HG03442 (cell line): ENCODE measurements at regions not wholly inside any gene's neighbourhood (a gene's known extent, or its start where the extent isn't known, plus 50 kb on each side); places are given as distances from the start of the nearest gene placed in this dataset.

Source experiments
- ATAC-seq: cut with Tn5 transposase; IDR thresholded peaks from one replicate; pipeline ENCODE4 v1.9.1; 2021; ENCODE audit warnings: mild to moderate bottlenecking, moderate library complexity; ENCODE audit not compliant: unreplicated experiment

- ATAC-seq, result peak; percentile 99
These were observed 147.2 kb upstream of the DKK2 start for GRCh38 chr4:107183155-107183774.

- no peak for ATAC-seq
These were observed 146.2 kb upstream of the DKK2 start for GRCh38 chr4:107182347-107182746.

GRCh38 chr4:107166873-107167450, 130.8 kb upstream of the DKK2 start:
- ATAC-seq, result no peak

- ATAC-seq, result no peak
These were observed 130.1 kb upstream of the DKK2 start for GRCh38 chr4:107166181-107166580.

GRCh38 chr4:107164962-107165475, 128.9 kb upstream of the DKK2 start:
- no peak for ATAC-seq

GRCh38 chr4:107156443-107156842, 120.3 kb upstream of the DKK2 start:
- ATAC-seq, result no peak

GRCh38 chr4:107155366-107155765, 119.3 kb upstream of the DKK2 start:
- ATAC-seq, result no peak

- ATAC-seq, result no peak
These were observed 117.8 kb upstream of the DKK2 start for GRCh38 chr4:107153956-107154355.

- no peak for ATAC-seq
These were observed 117.1 kb upstream of the DKK2 start for GRCh38 chr4:107153228-107153627.

GRCh38 chr4:107151173-107151572, 115.1 kb upstream of the DKK2 start:
- no peak for ATAC-seq

- ATAC-seq, result no peak
These were observed 112.8 kb upstream of the DKK2 start for GRCh38 chr4:107148904-107149303.

- ATAC-seq, result no peak
These were observed 111.8 kb upstream of the DKK2 start for GRCh38 chr4:107147873-107148272.

GRCh38 chr4:107138433-107138832, 102.3 kb upstream of the DKK2 start:
- no peak for ATAC-seq

GRCh38 chr4:107133965-107134653, 98.0 kb upstream of the DKK2 start:
- ATAC-seq, result no peak

GRCh38 chr4:107131295-107131694, 95.2 kb upstream of the DKK2 start:
- no peak for ATAC-seq

- ATAC-seq, result no peak
These were observed 94.0 kb upstream of the DKK2 start for GRCh38 chr4:107130157-107130556.

GRCh38 chr4:107129611-107130010, 93.5 kb upstream of the DKK2 start:
- ATAC-seq, result no peak

GRCh38 chr4:107129076-107129475, 93.0 kb upstream of the DKK2 start:
- ATAC-seq, result no peak

- ATAC-seq, result no peak
These were observed 92.0 kb upstream of the DKK2 start for GRCh38 chr4:107128116-107128515.

GRCh38 chr4:107125496-107125895, 89.4 kb upstream of the DKK2 start:
- ATAC-seq, result no peak

GRCh38 chr4:107122736-107123135, 86.6 kb upstream of the DKK2 start:
- no peak for ATAC-seq

GRCh38 chr4:107120661-107121060, 84.5 kb upstream of the DKK2 start:
- ATAC-seq, result no peak
